ENCODE measurements at regions not wholly inside any gene's neighbourhood (a gene's known extent, or its start where the extent isn't known, plus 50 kb on each side); places are given as distances from the start of the nearest gene placed in this dataset.
"Not testable (repeated sequence)": the region's sequence is repeated elsewhere in the genome, so short reads cannot be mapped to it uniquely, and the experiment has no call there.

DNA sequence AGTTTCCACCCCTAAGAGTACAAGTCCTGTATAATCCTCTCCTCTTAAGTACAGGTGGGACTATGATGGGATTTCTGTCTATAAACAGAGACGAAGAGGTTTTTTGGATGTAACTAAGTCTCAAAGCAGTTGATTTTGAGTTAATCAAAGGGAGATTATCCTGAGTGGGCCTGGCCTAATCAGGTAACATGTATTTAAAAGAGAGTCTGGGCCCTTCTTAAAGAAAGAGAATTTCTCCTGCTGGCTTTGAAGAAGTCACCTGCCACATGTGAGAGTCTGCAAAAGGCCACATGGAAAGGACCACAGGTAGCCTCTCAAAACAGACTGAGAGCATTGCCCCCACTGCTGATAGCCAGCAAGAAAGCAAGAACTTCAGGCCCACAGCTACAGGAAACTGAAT, 142.3 kb downstream of the IRX5 start:
- DNase-seq, result no peak
- no peaks in the 10 kb centered on the region for H3K4me1 ChIP-seq (ENCODE audit: control insufficient read depth, insufficient read depth, low read length)
- H3K9me3 ChIP-seq (ENCODE audit: control insufficient read depth, low read length), result no peaks in the 10 kb centered on the region
- Mint-ChIP-seq H3K4me1 (peaks cover 9% of the 10 kb centered on the region), H3K9me3 (no peaks in the 10 kb centered on the region), H3K27me3 (ENCODE audit: insufficient read depth) (peaks cover 6% of the 10 kb centered on the region), H3K4me3 (no peak overlapping the region), H3K36me3 (ENCODE audit: low read depth) (no peaks in the 10 kb centered on the region), H3K27ac (no peak overlapping the region)
- H3K4me3 ChIP-seq (ENCODE audit: low read length), result no peak overlapping the region
- WGBS, 2 experiments (ENCODE audit: insufficient coverage in 1 of 2, insufficient read length in 1 of 2), result 100% methylated on average over 1 of the region's 1 CpG
- no peaks in the 10 kb centered on the region for H3K36me3 ChIP-seq (ENCODE audit: control insufficient read depth, insufficient read depth, low read length)
- no peak overlapping the region for H3K9ac ChIP-seq (ENCODE audit: extremely low read depth, low read length, poor library complexity, severe bottlenecking)
- TF ChIP-seq CTCF (conservative IDR thresholded peaks at IDR 0.05), result no peak
- H3K27ac ChIP-seq (ENCODE audit: low read depth, low read length), result no peak overlapping the region
- H3K27me3 ChIP-seq (ENCODE audit: control insufficient read depth, insufficient read depth, low read length, poor library complexity, severe bottlenecking), result no peaks in the 10 kb centered on the region

- Histone ChIP-seq H3K4me3 (ENCODE audit: low read length) (no peak overlapping the region), H3K36me3 (ENCODE audit: control insufficient read depth, insufficient read depth, low read length) (no peaks in the 10 kb centered on the region), H3K9ac (ENCODE audit: extremely low read depth, low read length, poor library complexity, severe bottlenecking) (no peak overlapping the region), H3K9me3 (ENCODE audit: control insufficient read depth, low read length) (no peaks in the 10 kb centered on the region), H3K4me1 (ENCODE audit: control insufficient read depth, insufficient read depth, low read length) (no peaks in the 10 kb centered on the region), H3K27me3 (ENCODE audit: control insufficient read depth, insufficient read depth, low read length, poor library complexity, severe bottlenecking) (no peaks in the 10 kb centered on the region), H3K27ac (ENCODE audit: low read depth, low read length) (no peak overlapping the region)
- WGBS, 2 experiments (ENCODE audit: insufficient coverage in 1 of 2, insufficient read length in 1 of 2), result 96 to 98% methylated on average over 3 to 4 of the region's 4 CpGs
- Mint-ChIP-seq H3K4me1 (peaks cover 9% of the 10 kb centered on the region), H3K27me3 (ENCODE audit: insufficient read depth) (peaks cover 8% of the 10 kb centered on the region), H3K9me3 (no peaks in the 10 kb centered on the region), H3K36me3 (ENCODE audit: low read depth) (no peaks in the 10 kb centered on the region), H3K27ac (no peak overlapping the region), H3K4me3 (no peak overlapping the region)
- DNase-seq, result peak; percentile 8
- no peak for TF ChIP-seq CTCF (conservative IDR thresholded peaks at IDR 0.05)
Observed at GRCh38 chr16:55073830-55074229, 143.2 kb downstream of the IRX5 start.

GRCh38 chr16:55075208-55075607, 144.5 kb downstream of the IRX5 start:
- not testable (repeated sequence) for H3K27me3 Mint-ChIP-seq (ENCODE audit: insufficient read depth); H3K36me3 ChIP-seq (ENCODE audit: control insufficient read depth, insufficient read depth, low read length); H3K27me3 ChIP-seq (ENCODE audit: control insufficient read depth, insufficient read depth, low read length, poor library complexity, severe bottlenecking); H3K27ac ChIP-seq (ENCODE audit: low read depth, low read length); H3K4me3 Mint-ChIP-seq; H3K9ac ChIP-seq (ENCODE audit: extremely low read depth, low read length, poor library complexity, severe bottlenecking); H3K9me3 ChIP-seq (ENCODE audit: control insufficient read depth, low read length); H3K36me3 Mint-ChIP-seq (ENCODE audit: low read depth); H3K4me3 ChIP-seq (ENCODE audit: low read length); H3K4me1 ChIP-seq (ENCODE audit: control insufficient read depth, insufficient read depth, low read length); H3K4me1 Mint-ChIP-seq; H3K27ac Mint-ChIP-seq; H3K9me3 Mint-ChIP-seq
- DNase-seq, result peak; percentile 18
- WGBS, 2 experiments (ENCODE audit: insufficient coverage in 1 of 2, insufficient read length in 1 of 2), result 90 to 100% methylated on average over 5 to 7 of the region's 7 CpGs

- Mint-ChIP-seq H3K9me3 (no peaks in the 10 kb centered on the region), H3K27me3 (ENCODE audit: insufficient read depth) (peaks cover 8% of the 10 kb centered on the region), H3K27ac (no peak overlapping the region), H3K4me3 (no peak overlapping the region), H3K4me1 (peaks cover 9% of the 10 kb centered on the region), H3K36me3 (ENCODE audit: low read depth) (no peaks in the 10 kb centered on the region)
- no peak for TF ChIP-seq CTCF (conservative IDR thresholded peaks at IDR 0.05)
- Histone ChIP-seq H3K4me1 (ENCODE audit: control insufficient read depth, insufficient read depth, low read length) (no peaks in the 10 kb centered on the region), H3K27ac (ENCODE audit: low read depth, low read length) (no peak overlapping the region), H3K9me3 (ENCODE audit: control insufficient read depth, low read length) (no peaks in the 10 kb centered on the region), H3K36me3 (ENCODE audit: control insufficient read depth, insufficient read depth, low read length) (no peaks in the 10 kb centered on the region), H3K9ac (ENCODE audit: extremely low read depth, low read length, poor library complexity, severe bottlenecking) (no peak overlapping the region), H3K27me3 (ENCODE audit: control insufficient read depth, insufficient read depth, low read length, poor library complexity, severe bottlenecking) (no peaks in the 10 kb centered on the region), H3K4me3 (ENCODE audit: low read length) (no peak overlapping the region)
- peak; percentile 24 for DNase-seq
- 83 to 86% methylated on average over 1 of the region's 1 CpG for WGBS, 2 experiments (ENCODE audit: insufficient coverage in 1 of 2, insufficient read length in 1 of 2)
Observed at GRCh38 chr16:55076053-55076452, 145.4 kb downstream of the IRX5 start.
